SK-N-DZ (cell line): ENCODE measurements at regions not wholly inside any gene's neighbourhood (a gene's known extent, or its start where the extent isn't known, plus 50 kb on each side); places are given as distances from the start of the nearest gene placed in this dataset.

Source experiments
- DNase-seq: peaks from one replicate; pipeline ENCODE4 v3.0.0-alpha.2; 2015; ENCODE audit warnings: low spot score

- peak; percentile 35 for DNase-seq
Measured at GRCh38 chr15:69735121-69735520, 282.5 kb downstream of the RPLP1 start.

GRCh38 chr15:69736161-69736560 is 283.5 kb downstream of the RPLP1 start:
- DNase-seq = no peak

GRCh38 chr15:69737916-69738315 is 285.3 kb downstream of the RPLP1 start:
- DNase-seq = no peak

- no peak for DNase-seq
Measured at GRCh38 chr15:69740684-69741083, 288.1 kb downstream of the RPLP1 start.

GRCh38 chr15:69742361-69742760 is 289.7 kb downstream of the RPLP1 start:
- DNase-seq = no peak

GRCh38 chr15:69743091-69743490 is 290.5 kb downstream of the RPLP1 start:
- no peak for DNase-seq

- DNase-seq = no peak
Measured at GRCh38 chr15:69744391-69745162, 292.0 kb downstream of the RPLP1 start.

GRCh38 chr15:69747193-69747592 is 294.6 kb downstream of the RPLP1 start:
- no peak for DNase-seq

- no peak for DNase-seq
Measured at GRCh38 chr15:69748131-69748530, 295.5 kb downstream of the RPLP1 start.

GRCh38 chr15:69748576-69749185 is 296.1 kb downstream of the RPLP1 start:
- no peak for DNase-seq

GRCh38 chr15:69749274-69749673 is 296.7 kb downstream of the RPLP1 start:
- no peak for DNase-seq

- no peak for DNase-seq
Measured at GRCh38 chr15:69749797-69750196, 297.2 kb downstream of the RPLP1 start.

GRCh38 chr15:69750253-69750652 is 297.6 kb downstream of the RPLP1 start:
- DNase-seq = no peak

- no peak for DNase-seq
Measured at GRCh38 chr15:69751147-69751546, 298.5 kb downstream of the RPLP1 start.

- no peak for DNase-seq
Measured at GRCh38 chr15:69751566-69751965, 298.9 kb downstream of the RPLP1 start.

GRCh38 chr15:69753867-69754266 is 301.2 kb downstream of the RPLP1 start:
- no peak for DNase-seq

- no peak for DNase-seq
Measured at GRCh38 chr15:69754313-69754712, 301.7 kb downstream of the RPLP1 start.

- no peak for DNase-seq
Measured at GRCh38 chr15:69755551-69756310, 303.1 kb downstream of the RPLP1 start.

GRCh38 chr15:69756440-69756839 is 303.8 kb downstream of the RPLP1 start:
- no peak for DNase-seq

- DNase-seq = no peak
Measured at GRCh38 chr15:69757186-69757585, 304.6 kb downstream of the RPLP1 start.

- DNase-seq = no peak
Measured at GRCh38 chr15:69758291-69758771, 305.7 kb downstream of the RPLP1 start.
